ENCODE measurements at regions not wholly inside any gene's neighbourhood (a gene's known extent, or its start where the extent isn't known, plus 50 kb on each side); places are given as distances from the start of the nearest gene placed in this dataset.
"Not testable (repeated sequence)": the region's sequence is repeated elsewhere in the genome, so short reads cannot be mapped to it uniquely, and the experiment has no call there.

DNA sequence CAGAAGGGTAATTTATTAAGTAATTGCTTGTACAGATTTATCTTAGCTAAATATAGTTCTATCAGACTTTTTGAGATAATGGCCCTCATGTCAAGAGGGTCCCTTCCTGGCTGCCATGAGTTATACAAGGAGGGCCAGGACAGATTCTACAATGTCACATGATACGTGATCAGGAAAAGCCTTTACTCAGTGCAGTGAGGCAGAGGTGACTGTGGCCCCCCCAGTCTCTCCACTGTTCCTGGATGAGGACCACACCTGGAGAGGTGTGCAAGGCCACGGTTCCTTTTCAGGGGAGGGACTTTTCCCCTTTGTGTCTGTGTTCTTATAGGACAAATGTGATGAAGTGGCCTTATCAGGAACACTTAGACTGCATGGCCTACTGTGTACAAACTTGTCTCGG, 54.3 kb upstream of the LRCH1 start:
- no peak overlapping the region for H3K4me3 Mint-ChIP-seq
- H3K4me1 Mint-ChIP-seq (ENCODE audit: low read depth), result no peaks in the 10 kb centered on the region
- H3K9me3 Mint-ChIP-seq, result no peaks in the 10 kb centered on the region
- DNase-seq (ENCODE audit: low spot score), result no peak
- no peak overlapping the region for H3K27ac Mint-ChIP-seq
- intact Hi-C loops (cut with micrococcal nuclease), result loop anchor here (5.0 kb wide), 1 partner anchor 1274 kb away; no protein-coding TSS in a partner anchor
- H3K27me3 Mint-ChIP-seq (ENCODE audit: insufficient read depth), result peaks cover 15% of the 10 kb centered on the region
- H3K36me3 Mint-ChIP-seq (ENCODE audit: low read depth), result no peaks in the 10 kb centered on the region

DNA sequence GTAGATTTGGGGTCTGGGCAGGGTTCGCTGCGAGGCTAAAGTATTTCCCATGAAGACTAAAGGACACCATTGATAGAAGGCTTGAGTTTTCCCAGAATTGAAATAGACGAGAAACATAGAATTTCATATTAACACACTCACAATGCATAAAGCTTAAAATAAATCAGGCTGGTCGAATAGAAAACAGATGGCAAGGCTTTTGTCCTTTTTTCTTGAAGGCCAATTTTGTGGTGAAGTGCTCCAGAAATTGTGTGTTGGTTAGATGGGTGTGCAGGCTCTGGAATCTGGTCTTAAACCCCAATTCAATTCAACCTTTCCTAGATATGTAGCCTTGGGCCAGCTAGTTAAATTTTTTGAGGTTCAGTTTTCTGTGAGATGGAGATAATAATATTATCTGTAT, 56.9 kb upstream of the LRCH1 start:
- no peak for DNase-seq (ENCODE audit: low spot score)
- no peak overlapping the region for H3K4me3 Mint-ChIP-seq
- H3K4me1 Mint-ChIP-seq (ENCODE audit: low read depth), result no peaks in the 10 kb centered on the region
- intact Hi-C loops (cut with micrococcal nuclease), result loop anchor here (5.0 kb wide), 1 partner anchor 1276 kb away; no protein-coding TSS in a partner anchor
- no peak overlapping the region for H3K27ac Mint-ChIP-seq
- no peaks in the 10 kb centered on the region for H3K9me3 Mint-ChIP-seq
- H3K36me3 Mint-ChIP-seq (ENCODE audit: low read depth), result no peaks in the 10 kb centered on the region
- H3K27me3 Mint-ChIP-seq (ENCODE audit: insufficient read depth), result peaks cover 5% of the 10 kb centered on the region

DNA sequence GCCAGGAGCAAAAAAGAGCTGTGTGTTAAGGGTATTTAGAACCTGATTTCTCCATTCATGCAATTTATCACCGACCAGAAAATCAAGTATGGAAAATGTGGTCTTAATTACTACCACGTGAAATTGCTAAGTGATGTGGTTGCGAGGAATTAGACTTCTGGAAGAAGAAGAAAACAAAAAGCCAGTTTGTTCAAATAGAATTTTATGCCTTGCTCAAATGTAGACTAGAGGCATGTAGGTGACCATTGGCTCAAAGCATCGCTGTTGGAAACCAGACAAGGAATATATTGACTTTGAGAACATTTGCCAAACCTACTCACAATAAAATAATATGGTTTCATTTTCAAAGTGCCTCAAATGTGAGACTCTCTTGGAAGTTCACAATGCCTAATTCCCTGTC, 57.3 kb upstream of the LRCH1 start:
- Mint-ChIP-seq H3K36me3 (ENCODE audit: low read depth) (no peaks in the 10 kb centered on the region), H3K27ac (no peak overlapping the region), H3K4me1 (ENCODE audit: low read depth) (no peaks in the 10 kb centered on the region), H3K4me3 (no peak overlapping the region), H3K9me3 (no peaks in the 10 kb centered on the region), H3K27me3 (ENCODE audit: insufficient read depth) (peaks cover 5% of the 10 kb centered on the region)
- DNase-seq (ENCODE audit: low spot score), result no peak
- intact Hi-C loops (cut with micrococcal nuclease), result loop anchor here (5.0 kb wide), 1 partner anchor 1277 kb away; no protein-coding TSS in a partner anchor

DNA sequence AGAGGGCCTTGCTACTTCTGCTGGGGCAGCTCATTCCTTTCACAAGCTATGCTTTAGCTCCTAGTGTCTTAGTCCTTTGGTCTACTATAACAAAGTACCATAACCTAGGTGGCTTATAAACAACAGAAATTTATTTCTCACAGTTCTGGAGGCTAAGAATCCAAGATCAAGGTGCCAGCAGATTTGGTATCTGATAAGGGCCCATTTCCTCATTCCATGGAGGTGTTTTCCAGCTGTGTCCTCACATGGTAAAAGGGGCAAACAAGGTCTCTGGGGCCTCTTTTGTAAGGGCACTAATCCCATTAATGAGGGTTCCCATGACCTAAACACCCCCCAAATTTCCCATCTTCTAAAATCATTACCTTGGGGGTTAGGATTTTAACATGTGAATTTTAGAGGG, 57.9 kb upstream of the LRCH1 start:
- H3K36me3 Mint-ChIP-seq (ENCODE audit: low read depth), result no peaks in the 10 kb centered on the region
- H3K4me3 Mint-ChIP-seq, result no peak overlapping the region
- H3K27ac Mint-ChIP-seq, result no peak overlapping the region
- no peaks in the 10 kb centered on the region for H3K9me3 Mint-ChIP-seq
- DNase-seq (ENCODE audit: low spot score), result no peak
- H3K27me3 Mint-ChIP-seq (ENCODE audit: insufficient read depth), result peaks cover 5% of the 10 kb centered on the region
- intact Hi-C loops (cut with micrococcal nuclease), result loop anchor here (5.0 kb wide), 1 partner anchor 1277 kb away; no protein-coding TSS in a partner anchor
- H3K4me1 Mint-ChIP-seq (ENCODE audit: low read depth), result peaks cover 6% of the 10 kb centered on the region

DNA sequence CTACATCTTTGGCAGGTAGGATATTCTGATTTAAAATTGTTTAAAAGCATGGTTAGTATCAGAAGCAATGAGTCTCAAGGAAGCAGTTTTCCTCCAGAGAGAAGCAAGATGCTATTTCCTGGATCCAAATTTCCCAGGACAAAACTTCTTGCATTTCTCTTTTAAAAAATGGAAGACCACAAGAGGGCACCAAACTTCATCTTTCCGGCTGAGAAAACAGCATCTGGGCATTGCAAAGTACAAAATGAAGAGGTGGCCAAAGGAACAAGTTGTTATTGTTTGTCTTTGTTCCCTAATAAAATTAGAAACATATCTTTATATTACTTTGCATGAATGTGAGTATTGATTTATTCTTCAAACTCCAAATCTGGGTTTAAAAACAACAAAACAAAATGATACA, 60.0 kb upstream of the LRCH1 start:
- no peak for DNase-seq (ENCODE audit: low spot score)
- Mint-ChIP-seq H3K27me3 (ENCODE audit: insufficient read depth) (peaks cover 5% of the 10 kb centered on the region), H3K9me3 (no peaks in the 10 kb centered on the region), H3K4me1 (ENCODE audit: low read depth) (peaks cover 9% of the 10 kb centered on the region), H3K36me3 (ENCODE audit: low read depth) (no peaks in the 10 kb centered on the region), H3K27ac (no peak overlapping the region), H3K4me3 (no peak overlapping the region)
- intact Hi-C loops (cut with micrococcal nuclease), result loop anchor here (1.0 to 2.0 kb wide), 3 partner anchors 60 to 259 kb away; partner anchors contain the start of gene LRCH1

DNA sequence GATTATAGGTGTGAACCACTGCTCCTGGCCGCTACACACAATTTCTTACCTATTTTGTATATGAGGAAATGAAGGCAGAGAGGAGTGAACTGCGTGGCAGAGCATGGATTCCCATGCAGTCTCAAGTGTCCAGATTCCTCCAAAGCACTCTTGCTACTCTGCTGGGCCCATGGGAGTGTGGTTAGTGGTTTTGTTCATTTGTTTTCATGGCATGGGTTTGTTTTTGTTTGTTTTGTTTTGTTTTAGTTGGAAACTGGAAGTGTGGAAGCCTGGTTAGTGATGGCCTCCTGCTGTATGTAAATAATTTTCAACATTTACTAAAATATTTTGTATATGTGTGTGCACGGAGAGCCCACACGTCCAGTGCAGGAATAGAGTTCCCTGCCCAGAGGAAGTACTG, 61.3 kb upstream of the LRCH1 start:
- Mint-ChIP-seq H3K4me3 (no peak overlapping the region), H3K27me3 (ENCODE audit: insufficient read depth) (peaks cover 5% of the 10 kb centered on the region), H3K36me3 (ENCODE audit: low read depth) (no peaks in the 10 kb centered on the region), H3K4me1 (ENCODE audit: low read depth) (peaks cover 9% of the 10 kb centered on the region), H3K9me3 (peaks cover 1% of the 10 kb centered on the region), H3K27ac (no peak overlapping the region)
- intact Hi-C loops (cut with micrococcal nuclease), result loop anchor here (2.0 kb wide), 1 partner anchor 61 kb away; the partner anchor contains the start of gene LRCH1
- no peak for DNase-seq (ENCODE audit: low spot score)

DNA sequence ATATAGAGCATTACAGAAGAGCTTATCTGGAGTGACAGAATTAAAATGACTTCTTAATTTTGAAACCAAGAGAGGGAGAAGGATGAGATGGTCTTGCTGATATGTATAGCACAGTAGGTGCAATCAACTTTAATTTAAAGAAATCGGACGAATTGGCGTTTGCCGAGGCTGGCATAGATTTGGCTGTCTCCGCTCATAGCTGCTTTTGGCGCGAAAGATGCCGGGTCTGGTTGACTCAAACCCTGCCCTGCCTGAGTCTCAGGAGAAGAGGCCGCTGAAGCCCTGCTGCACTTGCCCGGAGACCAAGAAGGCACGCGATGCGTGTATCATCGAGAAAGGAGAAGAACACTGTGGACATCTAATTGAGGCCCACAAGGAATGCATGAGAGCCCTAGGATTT, 62.3 kb upstream of the LRCH1 start:
- H3K27me3 Mint-ChIP-seq (ENCODE audit: insufficient read depth); H3K4me1 Mint-ChIP-seq (ENCODE audit: low read depth); DNase-seq (ENCODE audit: low spot score); intact Hi-C loops (cut with micrococcal nuclease); H3K36me3 Mint-ChIP-seq (ENCODE audit: low read depth); H3K27ac Mint-ChIP-seq; H3K4me3 Mint-ChIP-seq: not testable (repeated sequence)
- H3K9me3 Mint-ChIP-seq, result peaks cover 10% of the 10 kb centered on the region

DNA sequence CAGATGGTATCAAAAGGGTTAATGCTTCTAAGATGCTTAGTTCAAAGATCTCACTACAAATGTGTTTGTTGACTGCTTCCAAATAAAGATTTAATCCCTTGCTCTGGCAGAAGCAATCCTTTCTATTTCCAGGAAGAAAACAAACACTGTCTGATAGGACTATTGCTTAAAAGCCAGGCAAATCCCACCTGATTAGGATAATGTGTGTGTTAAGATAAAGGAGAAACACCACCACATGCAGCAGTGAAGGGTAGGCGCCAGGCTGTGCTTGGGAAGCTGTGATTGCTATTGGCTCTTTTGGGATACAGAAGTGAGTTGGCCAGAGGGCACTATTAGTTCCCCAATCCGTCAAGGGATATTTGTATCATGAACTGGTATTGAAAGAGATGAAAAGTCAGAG, 62.8 kb upstream of the LRCH1 start:
- Mint-ChIP-seq H3K4me1 (ENCODE audit: low read depth) (peaks cover 9% of the 10 kb centered on the region), H3K36me3 (ENCODE audit: low read depth) (no peaks in the 10 kb centered on the region), H3K4me3 (no peak overlapping the region), H3K27me3 (ENCODE audit: insufficient read depth) (peaks cover 5% of the 10 kb centered on the region), H3K9me3 (peaks cover 16% of the 10 kb centered on the region), H3K27ac (no peak overlapping the region)
- intact Hi-C loops (cut with micrococcal nuclease), result no loop called here
- no peak for DNase-seq (ENCODE audit: low spot score)

DNA sequence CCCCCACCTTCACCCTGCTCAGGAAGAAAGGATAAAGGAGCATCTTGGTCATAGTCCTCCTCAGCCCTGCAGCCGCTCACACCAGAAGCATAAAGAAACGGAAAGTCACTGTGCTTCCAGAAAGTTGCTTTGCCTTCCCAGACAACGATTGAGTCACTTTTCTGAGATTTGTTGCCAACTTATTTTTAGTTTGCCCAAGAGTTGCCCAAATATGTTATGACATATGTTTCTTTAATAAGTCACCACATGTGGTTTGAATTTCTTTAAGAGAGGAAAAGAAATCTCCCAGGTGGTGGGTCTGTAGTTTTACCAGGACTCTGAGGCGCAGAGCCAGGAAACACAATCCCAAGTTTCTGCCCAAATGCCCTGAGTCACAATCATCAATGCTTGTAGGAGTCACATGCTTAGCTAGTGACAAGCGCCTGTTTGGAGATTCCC, 63.4 kb upstream of the LRCH1 start:
- Mint-ChIP-seq H3K36me3 (ENCODE audit: low read depth) (no peaks in the 10 kb centered on the region), H3K4me1 (ENCODE audit: low read depth) (peaks cover 9% of the 10 kb centered on the region), H3K27ac (no peak overlapping the region), H3K27me3 (ENCODE audit: insufficient read depth) (peaks cover 2% of the 10 kb centered on the region), H3K4me3 (no peak overlapping the region), H3K9me3 (peaks cover 21% of the 10 kb centered on the region)
- DNase-seq (ENCODE audit: low spot score), result no peak
- intact Hi-C loops (cut with micrococcal nuclease), result no loop called here

DNA sequence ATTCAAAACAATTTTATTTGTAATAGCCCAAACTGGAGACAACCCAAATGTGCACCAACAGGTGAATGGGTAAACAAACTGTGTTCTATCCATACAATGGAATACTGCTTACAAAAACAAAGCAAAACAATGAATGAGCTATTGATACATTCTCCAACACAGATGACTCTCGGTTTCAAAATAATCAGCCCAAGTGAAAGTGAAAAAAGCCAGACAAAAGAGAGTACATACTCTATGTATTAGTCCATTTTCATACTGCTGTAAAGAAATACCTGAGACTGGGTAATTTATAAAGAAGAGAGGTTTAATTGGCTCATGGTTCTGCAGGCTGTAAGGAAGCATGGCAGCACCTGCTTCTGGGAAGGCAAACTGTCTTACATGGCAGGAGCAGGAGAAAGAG, 65.2 kb upstream of the LRCH1 start:
- Mint-ChIP-seq H3K27ac (no peak overlapping the region), H3K36me3 (ENCODE audit: low read depth) (no peaks in the 10 kb centered on the region), H3K27me3 (ENCODE audit: insufficient read depth) (no peaks in the 10 kb centered on the region), H3K4me1 (ENCODE audit: low read depth) (peaks cover 9% of the 10 kb centered on the region), H3K4me3 (no peak overlapping the region), H3K9me3 (peaks cover 35% of the 10 kb centered on the region)
- intact Hi-C loops (cut with micrococcal nuclease), result no loop called here
- no peak for DNase-seq (ENCODE audit: low spot score)

DNA sequence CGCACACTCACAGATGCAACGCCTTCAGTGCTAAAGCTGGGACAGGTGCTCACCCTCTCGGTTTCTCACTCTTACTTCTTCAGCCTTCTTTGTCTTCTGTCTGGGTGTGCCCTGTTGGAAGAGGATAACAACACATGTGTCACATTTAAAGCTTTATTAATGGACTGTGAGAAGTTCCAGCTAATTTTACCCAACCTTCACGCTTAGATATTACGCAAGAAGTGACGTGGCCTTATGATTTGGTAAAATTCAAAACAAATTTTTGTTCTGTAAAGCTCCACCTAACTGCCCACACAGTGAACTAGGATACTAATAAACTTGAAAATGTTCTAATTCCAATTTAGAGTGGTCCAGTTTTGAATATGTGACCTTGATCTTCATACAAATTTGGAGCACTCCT, 66.7 kb upstream of the LRCH1 start:
- Mint-ChIP-seq H3K4me1 (ENCODE audit: low read depth) (peaks cover 9% of the 10 kb centered on the region), H3K36me3 (ENCODE audit: low read depth) (no peaks in the 10 kb centered on the region), H3K27ac (no peak overlapping the region), H3K4me3 (no peak overlapping the region), H3K27me3 (ENCODE audit: insufficient read depth) (peaks cover 2% of the 10 kb centered on the region), H3K9me3 (peaks cover 35% of the 10 kb centered on the region)
- intact Hi-C loops (cut with micrococcal nuclease), result no loop called here
- DNase-seq (ENCODE audit: low spot score), result no peak

DNA sequence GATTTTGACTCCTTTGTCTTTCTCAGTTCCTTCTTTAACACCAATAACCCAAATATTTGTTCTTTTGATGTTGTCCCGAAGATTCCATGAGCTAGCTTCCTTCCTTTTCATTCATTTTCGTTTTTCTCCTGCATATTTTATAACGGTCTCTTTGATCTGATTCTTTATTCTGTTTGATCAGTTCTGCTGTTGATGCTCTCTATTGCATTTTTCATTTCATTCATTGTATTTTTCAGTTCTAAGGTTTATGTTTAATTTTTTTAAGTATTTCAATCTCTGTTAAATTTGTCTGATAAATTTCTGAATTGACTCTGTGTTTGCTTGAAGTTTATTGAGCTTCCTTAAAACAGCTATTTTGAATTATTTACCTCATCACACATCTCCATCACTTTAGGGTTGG, 68.4 kb upstream of the LRCH1 start:
- H3K27ac Mint-ChIP-seq, result no peak overlapping the region
- intact Hi-C loops (cut with micrococcal nuclease), result no loop called here
- H3K4me1 Mint-ChIP-seq (ENCODE audit: low read depth), result no peaks in the 10 kb centered on the region
- H3K4me3 Mint-ChIP-seq, result no peak overlapping the region
- no peak for DNase-seq (ENCODE audit: low spot score)
- H3K9me3 Mint-ChIP-seq, result peaks cover 35% of the 10 kb centered on the region
- no peaks in the 10 kb centered on the region for H3K36me3 Mint-ChIP-seq (ENCODE audit: low read depth)
- H3K27me3 Mint-ChIP-seq (ENCODE audit: insufficient read depth), result peaks cover 2% of the 10 kb centered on the region

DNA sequence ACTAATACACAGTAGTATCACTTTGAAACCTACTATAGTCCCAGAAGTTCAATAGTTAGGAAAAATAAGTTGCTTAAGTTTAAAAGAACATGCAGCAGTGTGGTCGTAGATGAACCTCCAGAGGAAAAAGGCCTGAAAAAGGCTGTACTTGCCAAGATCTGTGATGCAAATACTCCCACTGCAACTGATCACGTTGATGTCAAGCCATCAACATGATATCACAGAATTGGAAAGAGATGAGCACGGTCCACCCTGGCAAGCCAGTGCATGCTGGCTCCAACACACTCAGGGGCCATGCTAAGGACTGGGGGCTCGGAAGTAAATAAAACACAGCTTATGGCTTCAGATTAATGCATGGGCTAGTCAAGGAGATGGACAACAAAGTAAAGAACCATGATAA, 71.8 kb upstream of the LRCH1 start:
- Mint-ChIP-seq H3K36me3 (ENCODE audit: low read depth) (no peaks in the 10 kb centered on the region), H3K27ac (no peak overlapping the region), H3K9me3 (peaks cover 29% of the 10 kb centered on the region), H3K4me3 (no peak overlapping the region), H3K27me3 (ENCODE audit: insufficient read depth) (peaks cover 2% of the 10 kb centered on the region), H3K4me1 (ENCODE audit: low read depth) (no peaks in the 10 kb centered on the region)
- no peak for DNase-seq (ENCODE audit: low spot score)
- intact Hi-C loops (cut with micrococcal nuclease), result no loop called here

DNA sequence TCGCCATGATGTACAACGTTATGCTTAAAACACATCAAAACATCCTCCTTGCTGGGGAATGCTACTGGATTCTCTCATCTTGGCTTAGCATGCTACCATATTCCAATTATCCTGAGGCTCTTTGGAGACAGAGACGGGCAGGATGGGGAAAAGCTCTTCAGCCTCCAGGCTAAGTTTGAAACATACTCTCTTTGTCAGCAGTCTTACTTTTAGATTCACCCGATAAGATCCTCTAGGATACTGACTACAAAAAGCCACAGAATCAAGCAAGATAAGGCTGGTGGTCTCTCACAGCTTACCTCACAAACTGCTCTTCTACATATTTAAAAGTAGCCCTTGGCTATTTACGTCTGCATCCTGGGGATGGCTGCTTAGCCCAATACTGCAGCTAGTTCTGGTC, 72.8 kb upstream of the LRCH1 start:
- H3K27ac Mint-ChIP-seq, result no peak overlapping the region
- H3K36me3 Mint-ChIP-seq (ENCODE audit: low read depth), result no peaks in the 10 kb centered on the region
- no peak overlapping the region for H3K4me3 Mint-ChIP-seq
- H3K9me3 Mint-ChIP-seq, result peaks cover 19% of the 10 kb centered on the region
- H3K4me1 Mint-ChIP-seq (ENCODE audit: low read depth), result no peaks in the 10 kb centered on the region
- peaks cover 2% of the 10 kb centered on the region for H3K27me3 Mint-ChIP-seq (ENCODE audit: insufficient read depth)
- no peak for DNase-seq (ENCODE audit: low spot score)
- intact Hi-C loops (cut with micrococcal nuclease), result no loop called here
